ENCODE measurements at regions not wholly inside any gene's neighbourhood (a gene's known extent, or its start where the extent isn't known, plus 50 kb on each side); places are given as distances from the start of the nearest gene placed in this dataset.

DNA sequence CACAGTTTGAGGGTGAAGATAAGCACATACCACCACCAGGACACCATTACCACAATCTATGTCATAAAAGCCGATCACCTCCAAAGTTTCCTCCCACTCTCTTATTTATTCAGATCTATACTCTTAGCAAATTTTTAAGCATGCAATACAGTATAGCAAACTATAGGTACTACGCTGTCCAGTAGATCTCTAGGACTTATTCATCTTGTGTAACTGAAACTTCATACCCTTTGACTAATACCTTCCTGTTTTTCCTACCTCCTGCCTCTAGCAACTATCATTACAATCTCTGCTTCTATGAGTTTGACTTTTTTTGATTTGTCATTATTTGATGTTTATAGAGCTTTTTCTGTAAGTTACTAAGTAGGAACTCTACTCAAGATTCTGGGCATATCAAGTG, 84.5 kb upstream of the MANSC4 start:
- Histone ChIP-seq H3K9me2 (ENCODE audit: insufficient read depth) (0 out of 2 replicates have a peak, but pooled peaks cover 7% of the 10 kb centered on the region), H3K79me2 (replicated peaks; ENCODE audit: insufficient read depth) (no peaks in the 10 kb centered on the region), H2AFZ (no peak overlapping the region), H3K27ac (ENCODE audit: low read depth) (no peak overlapping the region), H3K27me3 (ENCODE audit: insufficient read depth) (no peaks in the 10 kb centered on the region), H4K20me1 (replicated peaks; ENCODE audit: insufficient read depth) (no peaks in the 10 kb centered on the region), H3K4me1 (ENCODE audit: insufficient read depth) (no peaks in the 10 kb centered on the region), H3F3A (replicated peaks; ENCODE audit: low read depth) (no peaks in the 10 kb centered on the region), H3K36me3 (ENCODE audit: insufficient read depth) (no peaks in the 10 kb centered on the region), H3K4me2 (no peak overlapping the region), H3K4me3 (no peak overlapping the region)
- Mint-ChIP-seq H3K27ac (no peak overlapping the region), H3K27me3 (ENCODE audit: insufficient read depth, low read depth, poor library complexity) (no peaks in the 10 kb centered on the region), H3K4me3 (no peak overlapping the region), H3K4me1 (no peaks in the 10 kb centered on the region), H3K9me3 (no peaks in the 10 kb centered on the region), H3K36me3 (ENCODE audit: low read depth) (no peaks in the 10 kb centered on the region)
- no peak for ATAC-seq
- TF ChIP-seq CTCF (conservative IDR thresholded peaks at IDR 0.05; ENCODE audit: low read depth in 2 of 2), result no peak
- no peak for TF ChIP-seq NANOG (IDR thresholded peaks at IDR 0.05; ENCODE audit: borderline replicate concordance)
- no peak for TF ChIP-seq POLR2AphosphoS5 (IDR thresholded peaks at IDR 0.05; ENCODE audit: low read depth)
- no peak for TF ChIP-seq REST (IDR thresholded peaks at IDR 0.05; ENCODE audit: unreplicated experiment)
- no peak for TF ChIP-seq STAT1 (IDR thresholded peaks at IDR 0.05; ENCODE audit: unreplicated experiment)
- no peak for TF ChIP-seq ZNF114 (CRISPR knock-in tag; IDR thresholded peaks at IDR 0.05)
- no peak for TF ChIP-seq CREB1 (CRISPR knock-in tag; IDR thresholded peaks at IDR 0.05; ENCODE audit: low read depth)
- TF ChIP-seq EZH2 (IDR thresholded peaks at IDR 0.05; ENCODE audit: low read depth, unreplicated experiment), result no peak
- DNase-seq (ENCODE audit: low spot score), result no peak

DNA sequence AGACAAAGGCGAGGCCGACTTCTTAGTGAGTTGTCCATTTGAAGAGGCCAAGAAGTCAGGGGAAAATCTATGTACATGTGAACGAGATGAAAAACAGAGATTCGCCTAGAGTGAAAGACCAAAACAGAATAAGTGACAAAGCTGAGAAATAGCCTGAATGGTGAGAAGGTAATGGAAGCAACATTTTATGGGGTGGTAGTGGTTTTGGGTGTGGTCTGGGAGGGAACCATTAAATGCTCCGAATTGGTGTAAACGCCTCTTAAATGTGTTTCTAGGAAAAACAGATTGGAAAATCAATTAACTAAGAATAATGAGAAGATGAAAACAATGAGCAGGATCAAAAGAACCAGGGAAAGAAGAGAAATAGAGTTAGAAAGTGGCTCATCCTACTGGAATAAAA, 83.8 kb upstream of the MANSC4 start:
- Mint-ChIP-seq H3K9me3 (no peaks in the 10 kb centered on the region), H3K4me3 (no peak overlapping the region), H3K27me3 (ENCODE audit: insufficient read depth, low read depth, poor library complexity) (no peaks in the 10 kb centered on the region), H3K36me3 (ENCODE audit: low read depth) (no peaks in the 10 kb centered on the region), H3K4me1 (no peaks in the 10 kb centered on the region), H3K27ac (no peak overlapping the region)
- no peak for TF ChIP-seq EZH2phosphoT487 (IDR thresholded peaks at IDR 0.05; ENCODE audit: unreplicated experiment)
- Histone ChIP-seq H3K4me3 (no peak overlapping the region), H3K36me3 (ENCODE audit: insufficient read depth) (no peaks in the 10 kb centered on the region), H3K9me2 (ENCODE audit: insufficient read depth) (0 out of 2 replicates have a peak, but pooled peaks cover 10% of the 10 kb centered on the region), H3K27me3 (ENCODE audit: insufficient read depth) (no peaks in the 10 kb centered on the region), H4K20me1 (replicated peaks; ENCODE audit: insufficient read depth) (no peaks in the 10 kb centered on the region), H3F3A (replicated peaks; ENCODE audit: low read depth) (no peaks in the 10 kb centered on the region), H3K27ac (ENCODE audit: low read depth) (no peak overlapping the region), H2AFZ (no peak overlapping the region), H3K79me2 (replicated peaks; ENCODE audit: insufficient read depth) (no peaks in the 10 kb centered on the region), H3K4me1 (ENCODE audit: insufficient read depth) (no peaks in the 10 kb centered on the region), H3K4me2 (no peak overlapping the region)
- no peak for ATAC-seq
- DNase-seq (ENCODE audit: low spot score), result no peak
